ENCODE measurements at regions not wholly inside any gene's neighbourhood (a gene's known extent, or its start where the extent isn't known, plus 50 kb on each side); places are given as distances from the start of the nearest gene placed in this dataset.

GRCh38 chr2:31674446-31674845 is 93.7 kb upstream of the SRD5A2 start:
- TF ChIP-seq MAFK (IDR thresholded peaks at IDR 0.05; ENCODE audit: low read depth, low read length) = no peak
- TF ChIP-seq CEBPB (IDR thresholded peaks at IDR 0.05; ENCODE audit: low read depth, low read length) = no peak
- TF ChIP-seq CTCF (conservative IDR thresholded peaks at IDR 0.05; ENCODE audit: low read depth, low read length) = no peak
- TF ChIP-seq MXI1 (IDR thresholded peaks at IDR 0.05; ENCODE audit: borderline replicate concordance, low read depth, low read length) = no peak
- TF ChIP-seq RAD21 (IDR thresholded peaks at IDR 0.05; ENCODE audit: low read length) = no peak
- TF ChIP-seq ELK1 (IDR thresholded peaks at IDR 0.05; ENCODE audit: borderline replicate concordance, low read depth, low read length) = no peak
- TF ChIP-seq MAZ (IDR thresholded peaks at IDR 0.05; ENCODE audit: borderline replicate concordance, low read depth, low read length) = no peak
- no peak for TF ChIP-seq POLR2A (IDR thresholded peaks at IDR 0.05; ENCODE audit: low read depth, low read length)
- TF ChIP-seq USF2 (IDR thresholded peaks at IDR 0.05; ENCODE audit: low read depth, low read length) = no peak
- no peak for TF ChIP-seq RCOR1 (IDR thresholded peaks at IDR 0.05; ENCODE audit: insufficient replicate concordance, low read length)
- no peak for TF ChIP-seq RFX5 (IDR thresholded peaks at IDR 0.05; ENCODE audit: low read depth, low read length)
- TF ChIP-seq SMC3 (IDR thresholded peaks at IDR 0.05; ENCODE audit: low read depth, low read length) = no peak
- TF ChIP-seq NFE2L2 (IDR thresholded peaks at IDR 0.05; ENCODE audit: low read depth, low read length) = no peak

Data from IMR-90 (cell line).